ENCODE measurements at regions not wholly inside any gene's neighbourhood (a gene's known extent, or its start where the extent isn't known, plus 50 kb on each side); places are given as distances from the start of the nearest gene placed in this dataset.
"Not testable (repeated sequence)": the region's sequence is repeated elsewhere in the genome, so short reads cannot be mapped to it uniquely, and the experiment has no call there.

DNA sequence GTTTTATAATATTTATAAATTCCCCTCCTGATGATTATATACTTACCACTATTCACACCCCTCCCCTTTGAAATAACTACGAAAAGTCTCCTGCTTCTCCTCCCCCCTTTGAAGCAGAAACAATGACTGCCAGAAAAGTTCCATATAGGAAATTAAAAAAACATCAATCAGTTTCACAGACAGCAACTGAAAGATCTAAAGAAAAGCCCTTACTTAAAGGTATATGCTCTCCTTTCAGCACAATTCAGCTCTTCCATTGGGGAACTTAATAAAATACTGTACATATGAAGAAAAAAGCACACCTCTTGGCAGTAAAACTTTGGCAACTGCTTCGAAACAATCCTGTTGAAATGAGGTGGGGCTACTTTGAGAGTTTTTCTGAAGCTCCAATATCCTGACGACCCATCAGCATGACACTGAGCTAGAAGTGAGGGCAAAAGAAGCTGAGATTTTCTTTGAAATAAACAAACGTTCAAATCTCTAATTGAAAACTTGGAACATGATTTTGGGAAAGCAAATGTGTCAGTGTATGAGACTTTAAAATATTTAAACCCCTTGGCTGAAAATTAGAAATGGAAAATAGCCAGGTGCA lies 147.6 kb upstream of the RXFP2 start:
- DNase-seq (ENCODE audit: low spot score in 2 of 2), result no peak
- H3K4me3 ChIP-seq (ENCODE audit: low read depth, poor library complexity, severe bottlenecking), result no peak overlapping the region
- WGBS, 2 donors, result 17 to 18% methylated on average over 4 of the region's 4 CpGs
- TF ChIP-seq, protein P1, sequence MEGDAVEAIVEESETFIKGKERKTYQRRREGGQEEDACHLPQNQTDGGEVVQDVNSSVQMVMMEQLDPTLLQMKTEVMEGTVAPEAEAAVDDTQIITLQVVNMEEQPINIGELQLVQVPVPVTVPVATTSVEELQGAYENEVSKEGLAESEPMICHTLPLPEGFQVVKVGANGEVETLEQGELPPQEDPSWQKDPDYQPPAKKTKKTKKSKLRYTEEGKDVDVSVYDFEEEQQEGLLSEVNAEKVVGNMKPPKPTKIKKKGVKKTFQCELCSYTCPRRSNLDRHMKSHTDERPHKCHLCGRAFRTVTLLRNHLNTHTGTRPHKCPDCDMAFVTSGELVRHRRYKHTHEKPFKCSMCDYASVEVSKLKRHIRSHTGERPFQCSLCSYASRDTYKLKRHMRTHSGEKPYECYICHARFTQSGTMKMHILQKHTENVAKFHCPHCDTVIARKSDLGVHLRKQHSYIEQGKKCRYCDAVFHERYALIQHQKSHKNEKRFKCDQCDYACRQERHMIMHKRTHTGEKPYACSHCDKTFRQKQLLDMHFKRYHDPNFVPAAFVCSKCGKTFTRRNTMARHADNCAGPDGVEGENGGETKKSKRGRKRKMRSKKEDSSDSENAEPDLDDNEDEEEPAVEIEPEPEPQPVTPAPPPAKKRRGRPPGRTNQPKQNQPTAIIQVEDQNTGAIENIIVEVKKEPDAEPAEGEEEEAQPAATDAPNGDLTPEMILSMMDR (IDR thresholded peaks at IDR 0.05), result no peak
- no peak for TF ChIP-seq POLR2A (IDR thresholded peaks at IDR 0.05)
- intact Hi-C loops (cut with DNase I; ENCODE audit: low total_unique reads), result no loop called here

DNA sequence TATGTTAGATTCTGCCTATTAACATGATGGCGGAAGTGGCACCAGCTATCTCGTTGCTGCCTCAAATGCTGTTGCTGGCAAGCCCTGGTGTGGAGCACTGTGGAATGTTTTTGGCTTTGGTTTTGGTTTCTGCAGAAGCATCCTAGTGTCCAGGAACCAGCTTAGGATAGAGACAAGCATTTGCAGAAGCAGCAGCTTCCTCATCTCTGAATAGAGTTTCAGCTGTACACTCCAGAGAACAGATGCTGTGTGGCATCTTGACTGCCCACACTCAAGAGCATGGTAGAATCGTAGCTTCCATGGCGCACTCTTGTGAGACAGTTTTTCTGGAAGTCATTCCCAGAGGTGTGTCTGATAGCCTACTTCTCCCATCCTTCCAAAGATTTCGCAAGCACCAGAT lies 145.3 kb upstream of the RXFP2 start:
- intact Hi-C loops (cut with DNase I; ENCODE audit: low total_unique reads), result no loop called here

DNA sequence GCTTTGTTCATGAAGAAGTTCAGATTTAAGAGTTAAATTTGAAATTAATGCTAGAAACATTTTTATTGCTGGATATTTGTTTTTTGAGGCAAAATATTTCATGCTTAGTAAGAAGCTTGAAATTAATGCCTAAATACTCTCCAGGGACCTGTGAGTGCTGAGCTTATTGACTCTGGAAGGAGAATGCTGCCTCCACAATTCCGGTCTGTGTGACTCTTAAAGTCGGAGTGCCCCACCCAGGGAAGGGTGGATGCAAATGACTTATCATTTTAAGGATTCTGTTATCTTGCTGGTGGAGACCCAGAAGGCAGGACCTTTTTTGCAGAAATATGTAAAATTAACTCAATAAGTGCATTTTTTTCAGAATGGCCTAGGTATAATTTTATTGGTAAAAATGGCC lies 143.8 kb upstream of the RXFP2 start:
- DNase-seq (ENCODE audit: low spot score in 2 of 2), result no peak
- intact Hi-C loops (cut with DNase I; ENCODE audit: low total_unique reads), result no loop called here
- WGBS, 2 donors, result 45 to 52% methylated on average over 2 of the region's 2 CpGs
- H3K4me3 ChIP-seq (ENCODE audit: low read depth, poor library complexity, severe bottlenecking), result no peak overlapping the region
- no peak for TF ChIP-seq POLR2A (IDR thresholded peaks at IDR 0.05)
- TF ChIP-seq, protein P1 (IDR thresholded peaks at IDR 0.05), result no peak

More for the DNA sequence above, 145.3 kb upstream of the RXFP2 start:
- no peak overlapping the region for H3K4me3 ChIP-seq (ENCODE audit: low read depth, poor library complexity, severe bottlenecking)
- WGBS, 2 donors, result 90 to 97% methylated on average over 5 of the region's 5 CpGs
- TF ChIP-seq, protein P1 (IDR thresholded peaks at IDR 0.05), result no peak
- TF ChIP-seq POLR2A (IDR thresholded peaks at IDR 0.05), result no peak
- DNase-seq (ENCODE audit: low spot score in 2 of 2), result no peak

DNA sequence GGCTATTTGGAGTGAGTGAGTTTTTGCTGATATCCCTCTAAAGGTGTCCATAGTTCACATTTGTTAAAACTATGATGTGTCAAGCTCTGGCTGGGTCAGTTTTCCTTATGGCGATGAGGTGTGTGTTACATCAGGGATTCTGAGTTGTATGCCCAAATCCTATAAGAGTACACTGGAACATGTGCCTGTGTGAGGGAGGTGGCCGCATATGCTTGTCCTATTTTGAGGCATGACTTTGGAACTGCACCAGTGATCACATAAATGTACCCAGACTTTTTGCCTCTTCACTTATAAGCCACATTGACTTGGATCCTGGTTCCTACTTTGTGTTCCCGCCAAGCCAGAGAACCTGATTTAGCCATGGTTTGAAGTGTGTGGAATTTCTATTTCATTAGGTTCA lies 140.3 kb upstream of the RXFP2 start:
- TF ChIP-seq, protein P1 (IDR thresholded peaks at IDR 0.05), result no peak
- TF ChIP-seq POLR2A (IDR thresholded peaks at IDR 0.05), result no peak
- intact Hi-C loops (cut with DNase I; ENCODE audit: low total_unique reads), result no loop called here
- DNase-seq (ENCODE audit: low spot score in 2 of 2), result no peak
- 89 to 93% methylated on average over 3 of the region's 3 CpGs for WGBS, 2 donors
- no peak overlapping the region for H3K4me3 ChIP-seq (ENCODE audit: low read depth, poor library complexity, severe bottlenecking)

DNA sequence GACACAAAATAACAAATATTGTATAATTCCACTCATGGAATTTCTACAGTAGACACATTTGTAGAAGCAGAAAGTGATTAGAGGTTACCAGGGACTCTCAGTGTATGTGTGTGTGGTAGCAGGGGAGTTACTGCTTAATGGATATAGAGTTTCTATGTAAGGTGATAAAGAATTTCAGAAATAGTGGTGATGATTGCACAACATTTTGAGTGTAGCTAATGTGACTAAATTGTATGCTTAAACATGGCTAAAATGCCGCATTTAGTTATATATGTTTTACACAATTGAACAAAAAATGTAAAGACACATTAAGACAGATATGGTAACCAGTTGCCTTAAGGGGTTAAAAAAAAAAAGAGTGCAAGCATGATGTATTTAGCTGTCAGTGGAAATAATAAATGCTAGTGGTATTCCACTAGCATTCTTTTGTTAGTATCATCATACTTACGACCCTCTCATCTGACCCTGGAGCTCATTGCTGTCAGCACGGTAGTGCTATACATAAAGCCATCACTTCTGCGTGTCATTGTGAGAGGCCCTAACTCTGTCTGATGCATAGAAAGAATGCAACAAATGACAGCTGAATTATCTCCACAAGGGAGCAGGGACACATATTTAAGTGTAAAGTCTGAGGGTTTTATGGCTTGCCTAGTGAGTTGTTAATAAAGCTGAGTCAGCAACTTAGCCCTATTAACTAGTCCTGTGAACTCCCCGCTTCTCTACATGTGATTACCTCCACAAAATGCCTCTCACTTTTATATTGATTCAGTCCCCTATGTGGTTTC lies 134.1 kb upstream of the RXFP2 start:
- DNase-seq (ENCODE audit: low spot score in 2 of 2), result no peak
- TF ChIP-seq POLR2A (IDR thresholded peaks at IDR 0.05), result no peak
- TF ChIP-seq, protein P1 (IDR thresholded peaks at IDR 0.05), result no peak
- intact Hi-C loops (cut with DNase I; ENCODE audit: low total_unique reads), result no loop called here
- 46 to 48% methylated on average over 5 of the region's 5 CpGs for WGBS, 2 donors
- H3K4me3 ChIP-seq (ENCODE audit: low read depth, poor library complexity, severe bottlenecking), result no peak overlapping the region

DNA sequence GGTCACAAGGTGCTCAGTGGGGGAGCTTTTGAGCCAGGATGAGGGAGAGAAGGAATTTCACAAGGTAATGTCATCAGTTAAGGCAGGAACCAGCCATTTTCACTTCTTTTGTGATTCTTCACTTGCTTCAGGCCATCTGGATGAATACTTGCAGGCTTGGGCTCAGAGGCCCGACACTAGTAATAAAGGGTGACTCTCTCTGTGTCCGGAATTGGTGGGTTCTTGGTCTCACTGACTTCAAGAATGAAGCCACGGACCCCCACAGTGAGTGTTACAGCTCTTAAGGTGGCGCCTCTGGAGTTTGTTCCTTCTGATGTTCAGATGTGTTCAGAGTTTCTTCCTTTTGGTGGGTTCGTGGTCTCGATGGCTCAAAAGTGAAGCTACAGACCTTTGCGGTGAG lies 131.8 kb upstream of the RXFP2 start:
- H3K4me3 ChIP-seq (ENCODE audit: low read depth, poor library complexity, severe bottlenecking); intact Hi-C loops (cut with DNase I; ENCODE audit: low total_unique reads); DNase-seq (ENCODE audit: low spot score in 2 of 2): not testable (repeated sequence)
- WGBS, 2 donors, result 86 to 95% methylated on average over 6 to 7 of the region's 7 CpGs

DNA sequence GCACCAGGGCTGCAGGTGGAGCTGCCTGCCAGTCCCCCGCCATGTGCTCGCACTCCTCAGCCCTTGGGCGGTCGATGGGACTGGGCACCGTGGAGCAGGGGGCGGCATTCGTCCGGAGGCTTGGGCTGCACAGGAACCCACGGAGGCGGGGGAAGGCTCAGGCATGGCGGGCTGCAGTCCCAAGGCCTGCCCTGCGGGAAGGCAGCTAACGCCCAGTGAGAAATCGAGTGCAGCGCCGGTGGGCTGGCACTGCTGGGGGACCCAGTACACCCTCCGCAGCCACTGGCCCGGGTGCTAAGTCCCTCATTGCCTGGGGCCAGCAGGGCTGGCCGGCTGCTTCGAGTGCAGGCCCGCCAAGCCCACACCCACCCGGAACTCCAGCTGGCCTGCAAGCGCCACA lies 130.5 kb upstream of the RXFP2 start:
- WGBS, 2 donors, result 78 to 90% methylated on average over 11 to 20 of the region's 23 CpGs
- intact Hi-C loops (cut with DNase I; ENCODE audit: low total_unique reads); DNase-seq (ENCODE audit: low spot score in 2 of 2); H3K4me3 ChIP-seq (ENCODE audit: low read depth, poor library complexity, severe bottlenecking): not testable (repeated sequence)
